Left ventricle myocardium inferior (tissue), 1 donor: ENCODE measurements at regions not wholly inside any gene's neighbourhood (a gene's known extent, or its start where the extent isn't known, plus 50 kb on each side); places are given as distances from the start of the nearest gene placed in this dataset.

ENCODE experiments used
- DNase-seq: peaks from one replicate; pipeline ENCODE4 v3.0.0-alpha.2; 2020
- H3K27ac ChIP-seq: fragments of 200-600 bp; replicated peaks from 2 replicates; pipeline ENCODE4 v1.8.0; 2021
- H3K27me3 ChIP-seq: fragments of 200-600 bp; 2 replicates; pipeline ENCODE4 v1.8.0; 2021; ENCODE audit warnings: low read depth
- H3K36me3 ChIP-seq: fragments of 200-600 bp; 2 replicates; pipeline ENCODE4 v1.8.0; 2021
- H3K4me1 ChIP-seq: fragments of 200-600 bp; 2 replicates; pipeline ENCODE4 v1.8.0; 2021
- H3K4me3 ChIP-seq: fragments of 200-600 bp; 2 replicates; pipeline ENCODE4 v1.8.0; 2021; ENCODE audit warnings: mild to moderate bottlenecking, moderate library complexity
- H3K9me3 ChIP-seq: fragments of 200-600 bp; replicated peaks from 2 replicates; pipeline ENCODE4 v1.8.0; 2021
- intact Hi-C: fragments of 100-400 bp; cut with micrococcal nuclease; formaldehyde crosslinking; loops from one replicate; pipeline ENCODE4 v1.11.0; 2022
- TF ChIP-seq, protein P1 (sequence below): fragments of 200-600 bp; IDR thresholded peaks from 2 replicates; pipeline ENCODE4 v1.8.0; 2021; ENCODE audit warnings: antibody characterized with exemption, mild to moderate bottlenecking, borderline replicate concordance
- donor health status: DM: no; HTN: yes; CAD: no; lungs with severe emphysema.

DNA sequence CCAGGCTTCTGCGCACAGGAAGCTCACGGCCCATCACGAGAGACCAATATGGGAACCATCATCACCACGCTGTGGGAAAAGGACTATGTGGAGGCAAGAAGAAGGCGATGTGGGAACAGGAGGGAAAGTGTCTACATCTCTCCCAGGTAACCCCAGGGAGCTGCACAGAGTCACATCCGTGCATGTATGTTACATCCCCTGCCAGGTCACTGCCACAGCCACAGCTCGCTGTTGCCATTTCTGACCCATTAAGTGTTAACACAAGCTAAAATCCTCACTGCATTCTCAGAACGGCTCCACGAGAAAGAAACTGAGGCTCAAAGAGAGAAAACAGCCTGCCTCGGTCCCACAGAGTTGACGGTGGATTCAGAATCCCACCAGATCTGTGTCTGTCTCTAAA, 319.1 kb downstream of the FOXL1 start:
- TF ChIP-seq, protein P1, sequence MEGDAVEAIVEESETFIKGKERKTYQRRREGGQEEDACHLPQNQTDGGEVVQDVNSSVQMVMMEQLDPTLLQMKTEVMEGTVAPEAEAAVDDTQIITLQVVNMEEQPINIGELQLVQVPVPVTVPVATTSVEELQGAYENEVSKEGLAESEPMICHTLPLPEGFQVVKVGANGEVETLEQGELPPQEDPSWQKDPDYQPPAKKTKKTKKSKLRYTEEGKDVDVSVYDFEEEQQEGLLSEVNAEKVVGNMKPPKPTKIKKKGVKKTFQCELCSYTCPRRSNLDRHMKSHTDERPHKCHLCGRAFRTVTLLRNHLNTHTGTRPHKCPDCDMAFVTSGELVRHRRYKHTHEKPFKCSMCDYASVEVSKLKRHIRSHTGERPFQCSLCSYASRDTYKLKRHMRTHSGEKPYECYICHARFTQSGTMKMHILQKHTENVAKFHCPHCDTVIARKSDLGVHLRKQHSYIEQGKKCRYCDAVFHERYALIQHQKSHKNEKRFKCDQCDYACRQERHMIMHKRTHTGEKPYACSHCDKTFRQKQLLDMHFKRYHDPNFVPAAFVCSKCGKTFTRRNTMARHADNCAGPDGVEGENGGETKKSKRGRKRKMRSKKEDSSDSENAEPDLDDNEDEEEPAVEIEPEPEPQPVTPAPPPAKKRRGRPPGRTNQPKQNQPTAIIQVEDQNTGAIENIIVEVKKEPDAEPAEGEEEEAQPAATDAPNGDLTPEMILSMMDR, result no peak
- Histone ChIP-seq H3K4me1 (peaks cover 6% of the 10 kb centered on the region), H3K27ac (no peak overlapping the region), H3K9me3 (no peaks in the 10 kb centered on the region), H3K4me3 (no peak overlapping the region), H3K36me3 (no peaks in the 10 kb centered on the region), H3K27me3 (peaks cover 30% of the 10 kb centered on the region)
- intact Hi-C loops, result no loop called here
- DNase-seq, result no peak

- intact Hi-C loops, result no loop called here
- no peak overlapping the region for H3K4me3 ChIP-seq
- H3K9me3 ChIP-seq, result no peaks in the 10 kb centered on the region
- H3K27ac ChIP-seq, result no peak overlapping the region
- TF ChIP-seq, protein P1, result no peak
- no peaks in the 10 kb centered on the region for H3K36me3 ChIP-seq
- H3K4me1 ChIP-seq, result peaks cover 6% of the 10 kb centered on the region
- DNase-seq, result no peak
- peaks cover 24% of the 10 kb centered on the region for H3K27me3 ChIP-seq
Observed at GRCh38 chr16:86898386-86898785, 320.0 kb downstream of the FOXL1 start.

GRCh38 chr16:86899151-86899550, 320.8 kb downstream of the FOXL1 start:
- Histone ChIP-seq H3K4me3 (no peak overlapping the region), H3K27ac (no peak overlapping the region), H3K36me3 (no peaks in the 10 kb centered on the region), H3K9me3 (no peaks in the 10 kb centered on the region), H3K27me3 (peaks cover 16% of the 10 kb centered on the region), H3K4me1 (peaks cover 6% of the 10 kb centered on the region)
- TF ChIP-seq, protein P1, result no peak
- intact Hi-C loops, result no loop called here
- DNase-seq, result no peak

GRCh38 chr16:86899757-86900156, 321.4 kb downstream of the FOXL1 start:
- intact Hi-C loops, result no loop called here
- no peaks in the 10 kb centered on the region for H3K9me3 ChIP-seq

DNA sequence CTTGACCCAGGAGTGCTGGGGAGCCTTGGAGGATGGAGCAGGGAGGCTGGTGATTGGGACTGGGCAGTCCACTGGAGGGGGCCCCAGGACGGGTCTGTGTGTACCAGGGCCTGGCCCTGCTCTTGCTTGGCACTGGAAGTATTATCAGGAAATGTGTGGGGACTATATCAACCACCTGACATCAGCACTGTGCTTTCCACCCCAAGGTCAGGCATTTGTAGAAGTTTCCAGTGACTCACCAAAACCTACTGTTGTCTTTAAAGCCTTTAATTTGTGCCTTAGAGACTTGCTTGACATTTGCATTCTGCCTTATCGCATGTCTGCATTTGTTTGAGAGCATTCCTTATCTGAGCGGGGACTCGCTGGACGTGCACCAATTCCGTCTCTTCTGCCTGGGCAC, 323.1 kb downstream of the FOXL1 start:
- Histone ChIP-seq H3K27me3 (no peaks in the 10 kb centered on the region), H3K9me3 (no peaks in the 10 kb centered on the region), H3K4me1 (peaks cover 6% of the 10 kb centered on the region), H3K4me3 (no peak overlapping the region), H3K36me3 (no peaks in the 10 kb centered on the region), H3K27ac (no peak overlapping the region)
- TF ChIP-seq, protein P1, result no peak
- DNase-seq, result no peak
- intact Hi-C loops, result no loop called here

More at GRCh38 chr16:86899757-86900156, 321.4 kb downstream of the FOXL1 start:
- Histone ChIP-seq H3K4me1 (peaks cover 6% of the 10 kb centered on the region), H3K27me3 (peaks cover 10% of the 10 kb centered on the region), H3K36me3 (no peaks in the 10 kb centered on the region), H3K27ac (no peak overlapping the region), H3K4me3 (no peak overlapping the region)
- no peak for DNase-seq
- TF ChIP-seq, protein P1, result no peak

GRCh38 chr16:86902656-86903001, 324.3 kb downstream of the FOXL1 start:
- Histone ChIP-seq H3K27me3 (peaks cover 2% of the 10 kb centered on the region), H3K27ac (no peak overlapping the region), H3K9me3 (no peaks in the 10 kb centered on the region), H3K36me3 (no peaks in the 10 kb centered on the region), H3K4me1 (peaks cover 6% of the 10 kb centered on the region), H3K4me3 (no peak overlapping the region)
- intact Hi-C loops, result no loop called here
- TF ChIP-seq, protein P1, result no peak
- DNase-seq, result no peak
